ENCODE measurements at regions not wholly inside any gene's neighbourhood (a gene's known extent, or its start where the extent isn't known, plus 50 kb on each side); places are given as distances from the start of the nearest gene placed in this dataset.

DNA sequence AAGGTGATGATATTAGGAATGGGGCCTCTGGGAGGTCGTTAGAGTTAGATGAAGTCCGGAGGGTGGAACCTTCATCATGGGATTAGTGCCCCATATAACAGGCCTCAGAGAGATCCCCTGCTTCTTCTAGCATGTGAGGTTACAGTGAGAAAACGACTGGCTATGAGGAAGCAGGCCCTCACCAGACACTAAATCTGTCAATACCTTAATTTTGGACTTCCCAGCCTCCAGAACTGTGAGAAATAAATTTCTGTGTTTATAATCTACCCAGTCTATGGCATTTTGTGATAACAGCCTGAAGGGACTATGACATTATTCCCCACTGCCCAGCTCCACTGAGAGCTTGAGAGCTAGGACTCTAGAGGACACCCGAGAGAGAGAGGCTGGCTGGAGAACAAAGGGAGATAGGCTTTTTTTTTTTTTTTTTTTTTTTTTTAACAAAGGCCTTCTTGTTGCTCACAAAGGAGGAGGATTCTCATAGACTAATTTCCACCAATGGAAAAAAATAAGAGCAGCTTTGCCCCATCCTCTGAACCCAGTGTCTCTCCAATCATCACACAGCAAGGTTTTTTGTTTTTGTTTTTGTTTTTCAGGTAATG, 87.8 kb upstream of the EEA1 start:
- Histone ChIP-seq H3K27me3 (ENCODE audit: control insufficient read depth, insufficient read depth, low read length) (no peaks in the 10 kb centered on the region), H3K4me3 (ENCODE audit: low read depth, low read length) (no peak overlapping the region), H3K36me3 (ENCODE audit: control insufficient read depth, insufficient read depth, low read length) (no peaks in the 10 kb centered on the region)
- TF ChIP-seq, protein P1, sequence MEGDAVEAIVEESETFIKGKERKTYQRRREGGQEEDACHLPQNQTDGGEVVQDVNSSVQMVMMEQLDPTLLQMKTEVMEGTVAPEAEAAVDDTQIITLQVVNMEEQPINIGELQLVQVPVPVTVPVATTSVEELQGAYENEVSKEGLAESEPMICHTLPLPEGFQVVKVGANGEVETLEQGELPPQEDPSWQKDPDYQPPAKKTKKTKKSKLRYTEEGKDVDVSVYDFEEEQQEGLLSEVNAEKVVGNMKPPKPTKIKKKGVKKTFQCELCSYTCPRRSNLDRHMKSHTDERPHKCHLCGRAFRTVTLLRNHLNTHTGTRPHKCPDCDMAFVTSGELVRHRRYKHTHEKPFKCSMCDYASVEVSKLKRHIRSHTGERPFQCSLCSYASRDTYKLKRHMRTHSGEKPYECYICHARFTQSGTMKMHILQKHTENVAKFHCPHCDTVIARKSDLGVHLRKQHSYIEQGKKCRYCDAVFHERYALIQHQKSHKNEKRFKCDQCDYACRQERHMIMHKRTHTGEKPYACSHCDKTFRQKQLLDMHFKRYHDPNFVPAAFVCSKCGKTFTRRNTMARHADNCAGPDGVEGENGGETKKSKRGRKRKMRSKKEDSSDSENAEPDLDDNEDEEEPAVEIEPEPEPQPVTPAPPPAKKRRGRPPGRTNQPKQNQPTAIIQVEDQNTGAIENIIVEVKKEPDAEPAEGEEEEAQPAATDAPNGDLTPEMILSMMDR (IDR thresholded peaks at IDR 0.05; ENCODE audit: insufficient read depth, low read length, severe bottlenecking): no peak
- no peak for DNase-seq (ENCODE audit: low read depth)
- no peak for FAIRE-seq

DNA sequence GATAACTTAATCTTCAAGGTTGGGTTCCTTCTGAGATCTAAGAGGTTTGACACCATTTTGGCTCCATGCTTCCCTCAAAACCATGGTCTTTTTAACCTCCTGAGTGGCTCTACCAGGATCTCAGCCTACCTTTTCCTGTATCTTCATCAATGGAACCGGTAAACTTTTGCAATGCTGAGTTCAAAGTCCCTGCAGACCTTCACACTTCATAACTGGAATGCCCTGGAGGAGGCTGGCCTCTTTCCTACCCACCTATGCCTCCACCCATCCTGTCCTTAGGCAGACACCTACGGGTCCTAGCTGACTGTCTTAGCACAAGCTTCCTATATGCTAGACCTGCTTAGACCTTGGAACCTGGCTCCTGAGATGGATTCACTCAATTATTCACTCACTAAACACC, 89.5 kb upstream of the EEA1 start:
- H3K36me3 ChIP-seq (ENCODE audit: control insufficient read depth, insufficient read depth, low read length): no peaks in the 10 kb centered on the region
- DNase-seq (ENCODE audit: low read depth) (no peak), FAIRE-seq (no peak)
- TF ChIP-seq, protein P1 (IDR thresholded peaks at IDR 0.05; ENCODE audit: insufficient read depth, low read length, severe bottlenecking): no peak
- no peaks in the 10 kb centered on the region for H3K27me3 ChIP-seq (ENCODE audit: control insufficient read depth, insufficient read depth, low read length)
- no peak overlapping the region for H3K4me3 ChIP-seq (ENCODE audit: low read depth, low read length)

DNA sequence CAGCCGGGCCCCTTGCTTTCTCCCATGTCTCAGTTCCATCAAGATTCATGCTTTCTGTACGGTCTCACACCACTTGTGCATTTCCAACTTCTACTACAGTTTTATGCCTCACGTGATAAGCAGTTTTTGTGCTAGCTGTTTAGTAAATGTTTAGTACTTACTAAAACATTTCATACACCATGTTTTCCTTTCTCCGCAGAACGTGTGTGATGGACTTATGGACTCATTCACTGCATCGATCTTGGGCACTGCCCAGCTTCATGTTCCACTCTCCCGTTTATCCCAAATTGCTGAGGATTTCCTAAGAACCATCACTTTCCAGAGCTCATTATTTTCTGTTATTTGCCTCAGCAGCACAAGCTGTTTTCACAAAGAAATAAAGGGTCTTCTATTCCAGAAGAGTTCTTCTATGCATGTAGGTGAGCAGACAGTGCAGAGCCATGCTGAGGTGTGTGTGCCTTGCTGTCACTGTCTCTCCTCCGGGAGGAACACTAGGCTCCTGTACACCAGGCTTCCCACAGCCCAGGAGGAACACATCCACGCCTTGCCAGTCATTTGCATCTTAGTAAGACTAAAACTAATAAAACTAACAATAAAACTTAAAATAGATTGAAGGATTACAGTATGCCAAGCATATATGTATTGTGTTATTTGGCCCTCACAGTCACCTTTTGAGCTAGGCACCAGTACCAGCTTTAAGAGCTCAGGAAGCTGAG, 90.3 kb upstream of the EEA1 start:
- Histone ChIP-seq H3K4me3 (ENCODE audit: low read depth, low read length) (no peak overlapping the region), H3K27me3 (ENCODE audit: control insufficient read depth, insufficient read depth, low read length) (no peaks in the 10 kb centered on the region), H3K36me3 (ENCODE audit: control insufficient read depth, insufficient read depth, low read length) (no peaks in the 10 kb centered on the region)
- no peak for FAIRE-seq
- TF ChIP-seq, protein P1 (IDR thresholded peaks at IDR 0.05; ENCODE audit: insufficient read depth, low read length, severe bottlenecking): no peak
- DNase-seq (ENCODE audit: low read depth): no peak

DNA sequence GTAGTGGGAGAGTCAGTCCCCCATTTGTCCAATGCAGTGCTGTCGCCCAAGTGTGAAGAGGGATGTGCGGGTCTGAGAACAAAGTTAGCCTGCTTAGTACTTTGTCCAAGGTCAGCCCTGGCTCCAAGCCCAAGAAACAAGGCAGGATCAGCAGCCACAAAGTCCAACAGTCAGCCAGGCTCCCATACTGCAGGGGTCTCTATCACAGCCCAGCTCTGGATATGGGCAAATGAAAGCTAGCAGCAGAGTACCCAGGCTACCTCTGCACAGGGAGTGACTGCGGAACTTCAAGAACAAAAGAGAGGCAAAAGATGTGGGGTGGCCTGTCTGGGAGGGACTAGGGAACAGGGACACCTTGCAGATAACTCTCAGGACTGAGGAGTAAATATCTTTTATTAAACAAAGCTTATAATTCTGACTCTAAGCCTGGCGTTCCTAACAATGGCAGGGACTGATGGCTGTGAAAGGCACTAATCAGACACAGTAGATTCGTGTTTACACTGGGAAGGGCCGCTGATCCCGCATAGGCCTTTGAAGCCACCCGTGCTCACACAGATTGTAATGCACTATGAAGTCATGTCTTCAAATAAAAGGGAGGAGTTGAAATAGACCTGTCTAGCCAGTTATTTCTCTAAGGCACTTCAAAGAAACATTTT, 91.0 kb upstream of the EEA1 start:
- TF ChIP-seq, protein P1 (IDR thresholded peaks at IDR 0.05; ENCODE audit: insufficient read depth, low read length, severe bottlenecking): no peak
- FAIRE-seq: no peak
- peak; percentile 76 for DNase-seq (ENCODE audit: low read depth)
- Histone ChIP-seq H3K4me3 (ENCODE audit: low read depth, low read length) (no peak overlapping the region), H3K36me3 (ENCODE audit: control insufficient read depth, insufficient read depth, low read length) (no peaks in the 10 kb centered on the region), H3K27me3 (ENCODE audit: control insufficient read depth, insufficient read depth, low read length) (no peaks in the 10 kb centered on the region)

DNA sequence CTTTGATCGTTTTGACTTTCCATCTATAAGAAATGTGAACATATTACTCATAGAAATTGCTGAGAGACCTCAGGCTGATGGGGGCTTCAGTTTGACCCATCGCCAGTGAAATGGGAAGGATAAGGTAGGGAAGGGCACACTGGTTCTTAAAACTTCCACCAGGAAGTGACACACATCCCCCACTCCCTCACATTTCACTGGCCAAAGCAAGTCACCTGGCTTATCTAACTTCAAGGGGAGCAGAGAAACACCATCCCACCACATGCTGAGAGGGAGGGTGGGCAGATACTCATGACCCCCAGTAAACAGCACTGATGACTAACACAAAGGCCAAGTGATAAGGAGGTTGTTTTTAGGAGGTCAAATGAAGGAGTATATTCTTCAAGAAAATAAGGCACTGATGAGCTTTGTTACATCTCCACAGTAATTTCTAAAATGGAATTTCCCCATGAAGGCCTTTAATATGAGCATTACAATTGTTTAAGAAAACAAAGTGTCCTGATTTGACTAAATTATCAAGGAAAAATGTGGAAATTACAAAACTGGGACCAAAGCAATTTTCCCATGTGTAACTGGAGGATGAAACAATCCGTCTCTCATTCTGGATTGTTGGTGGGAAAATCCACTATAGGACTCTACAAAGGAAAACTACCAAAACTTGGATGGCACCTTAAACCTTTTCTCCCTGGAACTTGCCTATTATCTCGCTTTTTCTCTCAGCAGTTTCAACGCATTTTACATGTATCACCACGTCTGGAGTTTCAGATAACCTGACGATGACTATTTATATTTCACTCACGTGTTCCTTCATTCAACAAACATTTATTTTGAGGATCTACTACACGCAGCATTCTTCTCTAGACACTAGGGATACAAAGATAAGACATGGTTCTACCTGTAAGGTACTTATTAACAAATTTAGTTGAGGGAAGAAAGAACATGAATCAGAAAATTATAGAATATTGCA, 91.8 kb upstream of the EEA1 start:
- FAIRE-seq (no peak), DNase-seq (ENCODE audit: low read depth) (no peak)
- Histone ChIP-seq H3K36me3 (ENCODE audit: control insufficient read depth, insufficient read depth, low read length) (no peaks in the 10 kb centered on the region), H3K27me3 (ENCODE audit: control insufficient read depth, insufficient read depth, low read length) (no peaks in the 10 kb centered on the region), H3K4me3 (ENCODE audit: low read depth, low read length) (no peak overlapping the region)
- TF ChIP-seq, protein P1 (IDR thresholded peaks at IDR 0.05; ENCODE audit: insufficient read depth, low read length, severe bottlenecking): no peak
